Esophagus muscularis mucosa (tissue), 4 donors: ENCODE measurements at regions not wholly inside any gene's neighbourhood (a gene's known extent, or its start where the extent isn't known, plus 50 kb on each side); places are given as distances from the start of the nearest gene placed in this dataset.

Experiments used
- CTCF ChIP-seq, 3 experiments: fragments of 200-600 bp in 2 of 3; fragments of 450-650 bp in 1 of 3; sonication (generic) in 2 of 3; IDR thresholded peaks; one replicate each; pipeline ENCODE4 v1.5.1; 2017 to 2019; ENCODE audit warnings: antibody characterized with exemption in 3 of 3, mild to moderate bottlenecking in 2 of 3, moderate library complexity in 1 of 3
- EP300 ChIP-seq: sonication (generic); formaldehyde crosslinking; IDR thresholded peaks from one replicate; pipeline ENCODE4 v1.6.1; 2017; ENCODE audit warnings: antibody characterized with exemption
- POLR2AphosphoS5 ChIP-seq, 2 donors: sonication (generic); formaldehyde crosslinking; IDR thresholded peaks; one replicate each; pipeline ENCODE4 v1.6.1; 2017; ENCODE audit warnings: antibody characterized with exemption in 2 of 2

GRCh38 chr6:130629640-130630039 is 197.6 kb upstream of the SMLR1 start:
- no peak for TF ChIP-seq CTCF (IDR thresholded peaks at IDR 0.05)
- no peak for TF ChIP-seq EP300
- no peak for TF ChIP-seq POLR2AphosphoS5 (IDR thresholded peaks at IDR 0.05)
